ENCODE measurements at regions not wholly inside any gene's neighbourhood (a gene's known extent, or its start where the extent isn't known, plus 50 kb on each side); places are given as distances from the start of the nearest gene placed in this dataset.
A peak's percentile ranks its signal among the peaks of the same experiment; 100 is the strongest.

DNA sequence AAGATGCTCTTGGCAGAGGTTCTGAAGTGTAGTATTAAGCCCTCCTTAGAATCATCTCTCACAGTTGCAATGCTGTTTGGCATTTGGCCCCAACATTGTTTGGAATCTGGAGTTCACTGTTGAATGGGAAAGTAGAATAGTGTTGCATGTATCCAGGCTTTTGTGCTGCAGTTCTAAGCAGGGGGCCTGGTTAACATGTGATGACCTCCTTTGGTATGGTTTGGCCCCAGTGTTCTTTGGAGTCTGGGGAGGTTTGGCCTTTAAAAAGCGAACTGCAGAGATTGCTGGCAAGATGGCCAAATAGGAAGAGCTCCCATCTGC, 61.8 kb upstream of the PLD5 start:
- TF ChIP-seq, protein P1, sequence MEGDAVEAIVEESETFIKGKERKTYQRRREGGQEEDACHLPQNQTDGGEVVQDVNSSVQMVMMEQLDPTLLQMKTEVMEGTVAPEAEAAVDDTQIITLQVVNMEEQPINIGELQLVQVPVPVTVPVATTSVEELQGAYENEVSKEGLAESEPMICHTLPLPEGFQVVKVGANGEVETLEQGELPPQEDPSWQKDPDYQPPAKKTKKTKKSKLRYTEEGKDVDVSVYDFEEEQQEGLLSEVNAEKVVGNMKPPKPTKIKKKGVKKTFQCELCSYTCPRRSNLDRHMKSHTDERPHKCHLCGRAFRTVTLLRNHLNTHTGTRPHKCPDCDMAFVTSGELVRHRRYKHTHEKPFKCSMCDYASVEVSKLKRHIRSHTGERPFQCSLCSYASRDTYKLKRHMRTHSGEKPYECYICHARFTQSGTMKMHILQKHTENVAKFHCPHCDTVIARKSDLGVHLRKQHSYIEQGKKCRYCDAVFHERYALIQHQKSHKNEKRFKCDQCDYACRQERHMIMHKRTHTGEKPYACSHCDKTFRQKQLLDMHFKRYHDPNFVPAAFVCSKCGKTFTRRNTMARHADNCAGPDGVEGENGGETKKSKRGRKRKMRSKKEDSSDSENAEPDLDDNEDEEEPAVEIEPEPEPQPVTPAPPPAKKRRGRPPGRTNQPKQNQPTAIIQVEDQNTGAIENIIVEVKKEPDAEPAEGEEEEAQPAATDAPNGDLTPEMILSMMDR (IDR thresholded peaks at IDR 0.05; ENCODE audit: low read depth, low read length, missing control alignments), result no peak
- peak; percentile 47 for DNase-seq (ENCODE audit: low read depth)
- in situ Hi-C loops (cut with HindIII; ENCODE audit: low sequenced_read_pairs), result no loop called here
- H3K4me3 ChIP-seq (ENCODE audit: low read depth, low read length), result no peak overlapping the region

GRCh38 chr1:242585616-242586359, 61.3 kb upstream of the PLD5 start:
- no peak overlapping the region for H3K4me3 ChIP-seq (ENCODE audit: low read depth, low read length)
- in situ Hi-C loops (cut with HindIII; ENCODE audit: low sequenced_read_pairs), result no loop called here
- TF ChIP-seq, protein P1 (IDR thresholded peaks at IDR 0.05; ENCODE audit: low read depth, low read length, missing control alignments), result no peak
- no peak for DNase-seq (ENCODE audit: low read depth)

DNA sequence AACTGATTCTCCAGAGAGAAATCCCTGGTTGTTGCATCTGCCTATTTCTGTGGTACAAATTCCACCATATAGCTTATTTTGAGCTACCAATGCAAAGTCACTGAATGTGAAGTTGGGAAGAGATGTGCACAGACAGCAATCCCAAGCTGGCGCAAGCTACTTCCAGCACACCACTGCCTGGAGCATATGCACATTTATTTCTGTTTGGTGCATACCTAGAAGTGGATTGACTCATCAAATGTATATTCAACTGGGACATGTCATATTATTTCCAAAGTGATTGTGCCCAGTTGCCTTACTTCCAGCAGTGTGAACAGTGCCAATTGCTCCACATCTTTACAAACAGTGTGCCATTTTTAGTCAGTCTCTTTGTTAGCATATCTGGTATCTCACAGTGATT, 58.2 kb upstream of the PLD5 start:
- TF ChIP-seq, protein P1 (IDR thresholded peaks at IDR 0.05; ENCODE audit: low read depth, low read length, missing control alignments), result no peak
- no peak for DNase-seq (ENCODE audit: low read depth)
- in situ Hi-C loops (cut with HindIII; ENCODE audit: low sequenced_read_pairs), result no loop called here
- H3K4me3 ChIP-seq (ENCODE audit: low read depth, low read length), result no peak overlapping the region

DNA sequence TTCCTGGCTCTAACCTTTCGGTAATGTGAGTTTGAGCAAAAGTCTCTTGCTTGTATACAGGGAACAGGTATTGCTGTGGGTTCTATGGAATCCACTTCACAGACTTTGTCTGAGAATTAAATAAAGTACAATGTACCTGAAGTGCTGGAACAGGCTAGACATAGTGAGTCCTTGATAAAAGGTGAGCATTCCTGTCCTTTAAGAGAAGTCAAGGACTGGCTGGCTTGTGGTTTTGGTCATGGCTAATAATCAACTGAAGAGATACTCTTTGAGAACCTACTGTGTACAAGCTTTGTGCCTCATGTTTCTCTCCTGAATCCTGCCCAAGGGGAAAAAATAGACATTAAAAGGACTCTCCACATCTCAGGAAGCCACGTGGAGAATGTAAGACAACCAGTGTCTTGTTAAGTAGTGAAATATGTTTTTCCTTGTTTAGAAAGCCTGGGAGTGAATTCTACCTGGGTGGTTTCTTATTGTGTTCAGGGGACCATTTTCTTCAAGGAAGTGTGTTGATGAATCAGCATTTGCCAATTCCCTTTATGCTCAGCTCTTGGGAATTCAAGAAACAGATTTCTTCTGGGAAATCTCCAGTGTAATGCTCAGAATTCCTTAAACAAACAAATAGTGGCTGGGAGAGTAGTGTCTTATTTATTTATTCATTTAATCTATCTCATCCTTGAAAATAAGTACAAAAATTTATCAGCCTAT, 55.2 kb upstream of the PLD5 start:
- TF ChIP-seq, protein P1 (IDR thresholded peaks at IDR 0.05; ENCODE audit: low read depth, low read length, missing control alignments), result no peak
- H3K4me3 ChIP-seq (ENCODE audit: low read depth, low read length), result no peak overlapping the region
- DNase-seq (ENCODE audit: low read depth), result no peak
- in situ Hi-C loops (cut with HindIII; ENCODE audit: low sequenced_read_pairs), result no loop called here

All from astrocyte of the cerebellum (primary cell).